ENCODE measurements at regions not wholly inside any gene's neighbourhood (a gene's known extent, or its start where the extent isn't known, plus 50 kb on each side); places are given as distances from the start of the nearest gene placed in this dataset.

- DNase-seq, result peak; percentile 68
These were observed 280.2 kb downstream of the SNX13 start for GRCh38 chr7:17660116-17660515.

GRCh38 chr7:17661982-17662585, 278.2 kb downstream of the SNX13 start:
- DNase-seq, result no peak

GRCh38 chr7:17663061-17663675, 277.1 kb downstream of the SNX13 start:
- peak; percentile 91 for DNase-seq

DNA sequence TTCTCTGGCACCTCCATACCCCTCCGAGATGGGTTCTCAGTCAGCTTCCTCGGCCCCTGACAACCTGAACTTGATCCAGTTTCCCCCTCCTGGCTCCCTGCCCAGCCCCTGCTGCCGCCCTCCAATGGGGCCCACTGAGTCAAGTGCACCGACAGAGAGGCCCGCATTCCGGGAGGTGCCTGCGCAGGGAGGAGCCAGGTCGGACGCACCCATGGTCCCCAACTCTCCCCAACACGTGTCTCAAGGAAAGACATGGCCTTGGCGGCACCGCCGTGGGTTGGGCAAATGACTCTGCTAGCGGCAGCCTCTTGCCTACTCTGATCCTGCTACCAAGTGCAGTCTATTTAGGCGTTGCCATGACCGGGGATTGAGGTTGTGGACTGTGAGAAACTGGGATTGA, 275.3 kb downstream of the SNX13 start:
- no peak for DNase-seq

GRCh38 chr7:17668122-17668521, 272.2 kb downstream of the SNX13 start:
- DNase-seq, result no peak

DNA sequence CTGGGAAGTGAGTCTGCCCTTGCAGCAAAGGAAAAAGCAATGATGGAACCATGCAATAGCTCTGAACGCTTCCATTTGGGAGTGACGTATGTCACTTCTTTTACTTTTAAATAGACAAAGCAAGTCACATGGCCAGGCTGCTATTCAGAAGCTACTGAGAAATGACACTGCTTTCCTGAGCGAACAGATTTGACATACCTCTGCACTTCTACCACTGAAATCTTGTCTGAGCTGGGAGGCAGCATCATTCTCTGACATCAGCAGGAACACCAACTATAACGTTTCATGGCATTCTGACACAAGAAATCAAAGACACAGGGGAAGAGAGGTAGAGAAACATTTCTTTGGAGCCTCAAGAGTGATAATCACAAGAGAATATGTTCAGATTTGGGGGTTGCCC, 271.1 kb downstream of the SNX13 start:
- no peak for DNase-seq

DNA sequence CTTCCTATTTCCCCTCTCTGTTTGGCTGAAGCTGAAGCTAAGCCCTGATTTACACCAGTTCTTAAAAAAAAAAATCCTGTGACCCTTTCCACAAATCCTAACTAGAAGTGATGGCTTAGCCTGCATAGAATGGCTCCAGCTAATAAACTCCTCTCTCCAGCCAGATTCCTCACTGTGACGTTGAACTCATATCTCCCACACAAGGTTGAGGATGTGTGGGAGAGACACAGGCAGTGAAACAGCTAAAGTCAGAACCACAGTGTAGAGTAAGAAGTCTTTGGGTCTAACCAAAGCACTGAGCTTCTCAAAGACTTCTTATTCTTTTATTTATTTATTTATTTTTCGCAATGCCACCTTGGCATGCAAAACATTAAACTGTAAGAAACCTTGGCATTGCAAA, 268.3 kb downstream of the SNX13 start:
- DNase-seq, result no peak

- no peak for DNase-seq
These were observed 267.5 kb downstream of the SNX13 start for GRCh38 chr7:17672783-17673182.

DNA sequence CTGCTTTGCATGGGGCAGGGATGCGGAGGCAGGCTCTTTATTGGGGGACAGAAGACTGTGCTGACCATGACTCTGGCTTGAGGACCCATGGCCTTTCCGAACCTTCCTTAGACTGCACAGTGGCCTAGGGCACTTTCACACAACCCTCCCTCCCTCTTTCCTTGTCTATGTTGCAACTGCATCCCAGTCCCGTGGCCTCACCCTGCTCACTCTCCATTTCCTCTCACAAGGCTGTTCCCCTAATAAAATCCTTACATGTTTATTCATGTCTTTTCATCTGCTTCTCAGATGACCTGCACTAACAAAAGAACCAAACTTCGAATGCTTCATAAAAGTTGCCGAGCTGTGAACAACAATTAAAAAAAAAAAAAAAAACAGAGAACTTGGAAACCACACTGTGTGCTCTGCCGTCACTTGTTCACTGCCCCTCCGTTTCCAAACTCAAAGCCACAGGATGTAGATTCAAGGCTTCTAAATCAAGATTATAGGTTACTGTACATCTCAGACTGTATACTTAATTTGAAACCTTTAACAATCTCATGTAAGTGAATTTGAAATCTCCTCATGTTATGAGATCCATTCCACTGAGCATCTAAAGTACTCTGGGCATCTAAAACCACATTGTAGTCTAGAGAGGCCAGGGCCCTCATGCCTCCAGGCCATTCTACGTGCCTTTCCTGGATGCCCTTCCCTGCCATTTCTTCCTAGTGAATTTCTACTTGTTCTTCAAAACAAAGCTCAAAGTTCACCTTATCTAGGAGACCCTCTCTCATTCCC, 265.9 kb downstream of the SNX13 start:
- DNase-seq, result no peak

- no peak for DNase-seq
These were observed 265.2 kb downstream of the SNX13 start for GRCh38 chr7:17674943-17675608.

DNA sequence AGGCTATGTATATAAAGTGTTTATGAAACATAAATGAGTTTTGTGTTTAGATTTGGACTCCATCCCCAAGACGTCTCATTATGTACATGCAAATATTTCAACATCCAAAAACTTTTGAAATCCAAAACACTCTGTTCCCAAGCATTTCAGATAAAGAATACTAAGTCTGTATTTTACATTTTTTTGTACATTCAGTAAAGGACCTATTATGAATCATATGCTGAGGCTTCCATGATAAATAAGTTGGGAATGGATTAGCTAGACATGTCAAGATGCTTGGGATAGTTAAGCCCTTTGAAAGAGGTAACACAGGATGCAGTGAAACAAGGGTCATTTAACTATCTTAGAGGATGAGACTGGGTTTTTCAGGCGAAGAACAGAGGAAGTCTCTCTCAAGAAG, 262.9 kb downstream of the SNX13 start:
- DNase-seq, result peak; percentile 79

- no peak for DNase-seq
These were observed 261.4 kb downstream of the SNX13 start for GRCh38 chr7:17678896-17679295.

GRCh38 chr7:17679458-17679857, 260.8 kb downstream of the SNX13 start:
- DNase-seq, result peak; percentile 67

- DNase-seq, result peak; percentile 94
These were observed 260.3 kb downstream of the SNX13 start for GRCh38 chr7:17680026-17680425.

- peak; percentile 54 for DNase-seq
These were observed 259.3 kb downstream of the SNX13 start for GRCh38 chr7:17680943-17681351.

DNA sequence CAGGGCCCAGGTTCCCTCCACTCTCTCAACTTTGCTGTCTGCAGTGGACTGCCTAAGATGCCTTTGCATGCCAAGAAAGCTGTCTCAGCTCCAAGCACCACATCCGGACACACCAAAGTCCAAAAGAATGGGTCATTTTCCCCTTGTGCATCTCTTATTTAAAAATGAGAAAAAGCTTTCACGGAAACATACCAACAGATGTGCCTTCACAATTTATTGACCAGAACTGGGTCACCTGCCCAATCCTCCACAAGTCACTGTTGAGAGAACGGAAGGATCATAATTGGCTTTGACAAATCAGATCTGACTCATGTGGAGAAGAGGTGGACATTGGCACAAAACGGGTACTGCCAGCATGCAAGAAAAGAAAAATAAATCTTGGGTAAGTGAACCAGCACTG, 258.3 kb downstream of the SNX13 start:
- DNase-seq, result peak; percentile 72

DNA sequence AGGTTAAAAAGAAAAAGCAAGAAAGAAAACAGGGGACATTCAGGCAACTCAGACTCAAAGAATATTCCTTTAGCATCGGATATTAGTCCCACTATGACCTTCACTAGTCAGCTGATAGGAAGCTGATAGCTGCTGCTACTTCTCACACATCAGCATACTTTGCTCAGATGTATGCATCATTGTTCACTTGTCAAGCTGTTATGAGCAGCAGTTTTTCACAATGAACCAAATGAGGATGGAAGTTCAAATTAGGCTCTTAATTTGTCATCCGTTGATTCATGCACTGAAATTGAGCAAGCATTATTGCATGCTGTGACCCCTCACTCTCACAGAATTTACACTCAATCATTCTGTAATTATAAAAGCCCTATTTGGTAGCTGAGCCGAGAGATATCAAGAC, 257.7 kb downstream of the SNX13 start:
- DNase-seq, result peak; percentile 22

- DNase-seq, result no peak
These were observed 255.2 kb downstream of the SNX13 start for GRCh38 chr7:17685141-17685540.

DNA sequence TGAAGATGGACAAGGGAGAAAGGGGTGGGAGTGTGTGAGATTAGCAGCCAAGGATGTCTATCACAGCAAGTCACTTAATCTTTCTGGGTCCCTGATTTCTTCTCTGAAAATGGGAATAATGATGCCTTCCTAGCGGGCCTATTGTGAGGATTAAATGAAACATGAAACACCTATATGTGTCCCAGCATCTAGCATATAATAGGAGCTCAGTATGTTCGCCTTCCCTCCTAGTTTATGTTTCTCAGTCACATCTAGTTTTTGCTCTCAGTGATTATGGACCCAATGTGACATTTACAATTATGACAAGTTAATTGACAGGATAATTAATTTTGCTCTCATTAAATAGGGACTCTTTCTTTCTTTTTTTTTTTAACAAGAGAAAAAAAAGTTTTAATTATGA, 252.9 kb downstream of the SNX13 start:
- no peak for DNase-seq

- no peak for DNase-seq
These were observed 250.9 kb downstream of the SNX13 start for GRCh38 chr7:17689361-17689902.

GRCh38 chr7:17690030-17690429, 250.3 kb downstream of the SNX13 start:
- DNase-seq, result peak; percentile 91

- peak; percentile 82 for DNase-seq
These were observed 243.9 kb downstream of the SNX13 start for GRCh38 chr7:17696422-17696821.

- no peak for DNase-seq
These were observed 243.0 kb downstream of the SNX13 start for GRCh38 chr7:17697128-17697881.

Data from EL (cell line).